Suppressor macrophage treated with lipopolysaccharide for 1 hour (primary cell): ENCODE measurements at regions not wholly inside any gene's neighbourhood (a gene's known extent, or its start where the extent isn't known, plus 50 kb on each side); places are given as distances from the start of the nearest gene placed in this dataset.

Experiments
- DNase-seq, 3 donors: peaks; one replicate each; pipeline ENCODE4 v3.0.0-alpha.2; 2020 to 2022

DNA sequence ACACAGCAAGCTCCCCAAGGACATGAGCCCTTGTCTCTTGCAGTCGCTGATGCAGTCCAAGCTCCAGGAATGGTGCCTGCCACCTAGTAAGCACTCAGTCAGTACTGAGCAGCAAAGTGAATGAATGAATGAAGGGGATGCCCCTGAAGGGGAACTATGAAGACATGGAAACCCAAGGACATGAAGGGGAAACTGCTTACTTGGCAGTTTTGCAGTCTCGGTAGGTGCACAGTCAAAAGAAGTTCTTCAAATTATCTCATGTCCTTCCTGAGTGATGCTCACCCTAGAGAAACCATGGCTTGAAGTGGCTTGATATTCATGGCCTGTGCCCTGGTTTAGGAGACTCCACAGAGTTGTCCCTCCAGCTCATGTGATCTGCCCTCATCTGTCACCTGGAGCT lies 102.1 kb upstream of the DLX2 start:
- no peak for DNase-seq

DNA sequence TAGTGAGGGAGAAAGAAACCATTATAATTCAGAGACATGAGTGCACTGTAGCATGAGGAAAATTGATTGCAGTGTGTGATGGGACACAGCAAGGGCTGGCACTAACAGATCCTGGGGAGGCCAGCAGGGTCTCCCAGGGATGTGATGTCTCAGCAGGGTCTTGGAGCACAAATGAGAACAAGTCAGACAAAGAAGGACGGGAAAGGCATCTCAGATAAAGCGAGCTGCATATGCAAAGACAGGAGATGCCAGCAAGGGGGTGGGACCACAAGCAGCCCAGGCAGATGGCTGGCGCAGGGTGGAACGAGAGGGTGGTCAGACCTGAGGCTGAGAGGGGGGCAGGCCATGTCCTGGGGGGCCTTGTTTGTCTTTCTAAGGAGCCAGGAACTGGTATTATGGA lies 102.6 kb upstream of the DLX2 start:
- no peak for DNase-seq

DNA sequence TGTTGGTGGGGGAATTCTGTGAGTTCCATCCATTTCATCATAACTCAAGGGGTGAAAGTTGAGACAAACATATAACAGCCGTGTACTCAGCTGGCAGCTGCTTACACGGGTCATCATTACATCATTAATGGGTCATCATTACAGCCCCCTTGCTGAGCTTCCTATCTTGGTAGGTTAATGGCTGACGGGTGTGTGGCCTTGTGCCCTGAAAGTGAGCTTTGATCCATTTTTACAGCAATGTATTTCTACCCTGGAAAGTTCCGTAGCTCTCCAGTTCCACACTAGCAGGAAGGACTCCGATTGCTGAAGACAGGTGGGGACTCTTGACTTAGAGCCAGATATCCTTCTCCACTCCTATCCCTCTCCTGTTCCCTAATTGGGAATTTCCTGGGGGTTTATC lies 105.2 kb upstream of the DLX2 start:
- peak; percentile 56 to 67 (median 63) for DNase-seq

DNA sequence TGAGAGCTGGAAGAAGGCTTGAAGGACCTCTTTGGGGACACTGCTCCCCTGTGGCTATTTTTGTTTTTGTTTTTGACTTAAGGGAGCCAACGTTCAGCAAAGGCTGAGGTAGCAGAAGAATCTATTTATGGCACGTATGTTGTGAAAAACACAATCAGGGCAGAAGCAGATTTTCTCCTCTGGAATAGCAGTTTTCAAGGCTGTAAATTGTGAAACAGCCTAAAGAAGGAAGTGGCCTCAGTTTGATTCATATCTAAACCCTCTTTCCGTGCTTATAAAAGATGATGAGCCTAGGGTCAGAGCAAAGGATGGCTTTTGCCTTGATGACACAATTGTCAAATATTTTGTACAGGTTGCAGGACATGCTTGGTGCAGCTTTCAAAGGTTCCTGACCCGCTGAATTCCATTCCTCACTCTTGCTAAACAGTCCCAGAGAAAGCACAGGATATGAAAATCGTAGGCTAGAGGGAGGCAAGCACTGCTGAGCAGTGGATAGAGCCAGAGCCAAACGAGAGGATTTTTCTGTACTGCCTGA lies 106.2 kb upstream of the DLX2 start:
- peak; percentile 39 to 67 (median 66) for DNase-seq

DNA sequence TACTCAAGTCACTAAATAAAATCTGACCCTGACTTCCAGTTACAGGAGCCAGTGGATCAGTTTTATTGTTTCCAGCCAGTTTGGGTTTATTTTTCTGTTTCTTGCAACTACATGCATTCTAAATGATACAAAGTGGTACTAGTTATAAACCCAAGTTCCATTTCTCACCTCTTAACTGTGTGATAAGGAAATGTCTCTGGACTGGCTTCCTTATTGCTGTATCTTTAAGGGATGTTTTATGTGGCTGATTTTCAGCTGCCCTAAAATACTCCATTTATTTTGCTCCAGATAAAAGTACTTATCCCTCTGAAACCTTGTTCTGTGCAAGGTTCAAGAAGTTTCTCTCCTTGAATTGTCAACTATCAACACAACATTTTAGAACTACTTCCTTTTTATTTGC lies 107.9 kb upstream of the DLX2 start:
- no peak for DNase-seq

DNA sequence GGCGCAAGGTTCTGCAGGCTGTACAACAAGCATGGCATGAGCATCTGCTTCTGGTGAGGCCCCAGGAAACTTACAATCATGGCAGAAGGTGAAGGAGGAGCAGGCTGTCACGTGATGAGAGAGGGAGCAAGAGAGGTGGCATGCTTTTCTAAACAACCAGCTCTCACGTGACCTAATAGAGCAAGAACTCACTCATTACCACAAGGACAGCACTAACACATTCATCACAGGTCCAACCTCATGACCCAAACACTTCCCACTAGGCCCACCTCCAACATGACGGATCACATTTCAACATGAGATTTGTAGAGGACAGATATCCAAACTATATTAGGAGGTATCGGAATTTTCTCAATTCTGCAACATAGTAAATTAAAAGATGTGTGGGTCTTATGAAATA lies 108.8 kb upstream of the DLX2 start:
- no peak for DNase-seq

DNA sequence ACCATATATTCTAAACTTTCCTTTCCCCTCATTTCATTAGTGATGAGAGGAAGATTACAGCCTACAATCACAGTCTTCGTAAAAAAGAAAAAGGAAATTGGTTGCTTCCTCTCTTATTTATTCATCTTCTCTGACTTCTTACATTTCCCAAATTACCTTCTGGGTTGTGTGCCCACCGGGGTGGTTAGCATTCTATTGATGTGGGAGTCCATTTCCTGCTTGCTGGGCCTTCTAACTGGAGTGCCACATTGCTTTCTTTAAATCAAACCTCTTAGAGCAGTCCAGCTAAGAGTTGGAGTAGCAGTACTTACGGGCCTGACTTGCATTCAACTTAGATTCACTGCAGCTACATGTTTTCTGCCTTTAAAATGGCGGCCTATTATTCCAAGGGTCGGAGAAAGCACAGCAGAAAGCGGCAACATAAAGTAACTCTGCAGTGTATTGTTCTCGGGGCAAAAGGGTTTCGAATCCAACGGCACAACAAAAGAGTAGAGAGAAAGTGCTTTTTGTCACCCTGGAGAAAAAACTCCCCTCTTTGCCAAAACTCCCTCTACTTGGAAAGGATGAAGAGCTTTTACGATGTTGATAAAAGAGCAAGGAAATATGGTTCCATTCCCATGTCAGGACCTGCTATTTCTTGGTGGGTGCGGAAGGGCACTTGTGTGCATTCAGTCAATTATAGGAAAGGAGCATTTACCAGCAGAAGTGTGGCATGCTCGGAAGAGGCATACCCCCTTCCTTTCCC lies 110.6 kb upstream of the DLX2 start:
- no peak for DNase-seq

DNA sequence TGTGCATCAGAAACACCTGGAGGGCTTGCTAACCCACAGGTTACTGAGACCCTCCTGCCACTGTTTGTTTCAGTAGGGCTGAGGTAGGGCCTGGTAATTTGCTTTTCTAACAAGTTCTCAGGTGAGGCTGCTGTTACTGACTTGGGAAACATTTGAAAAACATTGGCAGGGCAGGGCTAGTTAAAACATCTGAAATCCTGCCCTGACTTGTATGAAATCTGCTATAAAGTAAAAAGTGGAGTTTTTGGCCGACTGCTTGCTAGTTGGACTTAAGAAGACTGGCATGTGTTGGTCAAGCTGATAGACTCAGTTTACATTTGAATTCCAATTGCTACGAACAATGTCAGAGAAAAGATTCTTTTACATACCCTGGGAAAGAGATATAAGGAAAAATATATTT lies 111.6 kb upstream of the DLX2 start:
- DNase-seq, result no peak

DNA sequence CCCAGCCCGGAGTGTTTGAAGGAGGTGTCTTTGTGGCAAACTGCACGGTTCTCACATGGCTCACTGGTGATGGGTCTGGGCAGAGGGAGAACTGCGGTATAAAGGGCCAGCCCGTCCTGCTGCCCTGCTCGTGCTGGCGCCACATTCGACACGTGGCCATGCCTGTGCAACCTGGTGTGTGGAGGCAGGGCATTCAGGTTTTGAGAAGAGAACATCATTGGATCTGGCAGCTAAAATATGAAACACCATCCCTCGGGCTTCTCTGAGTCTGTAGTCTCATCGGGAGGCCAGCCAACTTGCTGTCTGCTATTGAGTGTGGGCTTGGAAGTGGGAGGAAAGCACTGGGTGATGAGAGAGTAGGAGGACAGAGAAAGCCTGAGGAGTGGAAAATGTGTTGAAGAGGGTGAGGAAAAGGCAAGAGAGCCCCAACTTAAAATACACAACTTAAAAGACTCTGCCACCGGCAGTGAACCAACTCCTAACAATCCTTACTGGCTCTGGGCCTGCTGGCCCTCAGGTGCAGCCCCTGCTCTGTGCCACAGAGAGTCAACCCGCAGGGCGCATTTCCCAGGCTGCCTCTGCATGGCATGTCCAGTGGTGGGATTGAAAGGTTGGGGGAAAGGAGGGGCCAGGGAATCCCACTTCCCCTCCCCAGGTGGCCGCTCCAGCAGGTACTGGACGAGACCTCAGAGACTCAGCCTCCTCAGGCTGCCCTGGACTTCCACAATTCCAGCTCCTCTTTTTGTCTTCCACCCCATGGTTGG lies 112.7 kb upstream of the DLX2 start:
- DNase-seq, result no peak

DNA sequence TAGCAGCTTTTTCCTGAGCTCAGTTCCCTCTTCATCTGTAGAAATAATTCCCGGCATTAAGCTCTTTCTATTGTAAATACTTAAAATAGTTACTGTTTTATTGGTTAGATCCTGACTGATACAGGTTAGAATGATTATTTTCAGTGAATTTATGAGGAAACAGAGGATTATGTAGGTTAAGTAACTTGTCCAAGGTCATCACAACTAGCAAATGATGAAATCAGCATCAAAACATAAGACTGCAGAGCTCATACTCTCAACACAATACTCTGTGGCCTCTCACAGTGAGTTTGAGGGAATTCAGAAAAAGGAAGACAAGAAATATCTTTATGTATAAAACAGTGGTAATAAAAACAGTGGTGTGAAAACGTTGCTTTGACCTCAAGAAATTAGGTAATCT lies 113.2 kb upstream of the DLX2 start:
- DNase-seq, result no peak

DNA sequence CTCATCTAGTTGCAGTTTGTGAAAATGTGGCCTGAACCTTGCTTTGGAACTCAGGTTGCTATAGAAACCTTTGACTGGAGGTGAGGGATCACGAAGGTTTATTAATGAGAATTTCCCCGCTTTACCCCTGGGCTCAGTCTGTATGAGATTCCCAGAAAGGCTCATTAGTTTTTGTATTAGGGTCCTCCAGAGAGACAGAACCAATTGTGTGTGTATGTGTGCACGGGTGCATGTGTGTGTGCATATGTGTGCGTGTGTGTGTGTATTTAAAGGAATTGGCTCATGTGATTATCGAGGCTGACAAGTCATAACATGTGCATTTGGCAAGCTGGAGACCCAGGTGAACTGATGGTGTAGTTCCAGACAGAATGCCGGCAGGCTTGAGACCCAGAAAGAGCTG lies 113.8 kb upstream of the DLX2 start:
- DNase-seq, result no peak

DNA sequence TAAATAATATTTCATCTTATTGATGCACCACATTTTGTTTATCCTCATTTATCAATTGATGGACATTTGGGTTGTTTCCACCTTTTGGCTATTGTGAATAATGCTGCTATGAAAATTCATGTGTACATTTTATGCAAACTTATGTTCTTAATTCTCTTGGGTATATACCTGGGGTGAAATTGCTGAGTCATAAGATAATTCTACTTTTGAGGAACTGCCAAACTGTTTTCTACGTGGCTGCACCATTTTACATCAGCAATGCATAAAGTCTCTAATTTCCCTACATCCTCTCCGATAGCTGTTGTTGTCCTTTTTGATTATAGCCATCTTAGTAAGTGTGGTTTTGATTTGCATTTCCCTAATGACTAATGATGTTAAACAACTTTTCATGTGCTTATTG lies 116.5 kb upstream of the DLX2 start:
- DNase-seq, result no peak

DNA sequence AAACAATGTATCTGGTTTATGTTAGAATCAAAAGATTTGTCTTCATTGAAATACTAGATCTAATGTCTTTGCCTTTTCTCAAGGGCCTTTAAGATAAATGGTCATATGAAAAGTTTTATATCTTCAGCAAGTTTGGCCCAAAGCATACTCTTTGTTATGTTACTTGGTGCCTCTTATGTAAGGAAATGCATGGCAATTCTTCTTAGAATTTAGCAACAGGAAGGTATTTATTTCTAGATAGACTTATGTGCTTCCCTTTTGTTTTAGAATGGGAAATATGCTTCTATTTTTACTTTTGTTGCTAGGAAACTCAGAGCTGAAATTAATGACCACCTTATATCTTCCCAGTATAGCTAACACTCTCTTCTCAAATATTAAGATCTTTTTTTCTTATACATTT lies 117.4 kb upstream of the DLX2 start:
- no peak for DNase-seq

DNA sequence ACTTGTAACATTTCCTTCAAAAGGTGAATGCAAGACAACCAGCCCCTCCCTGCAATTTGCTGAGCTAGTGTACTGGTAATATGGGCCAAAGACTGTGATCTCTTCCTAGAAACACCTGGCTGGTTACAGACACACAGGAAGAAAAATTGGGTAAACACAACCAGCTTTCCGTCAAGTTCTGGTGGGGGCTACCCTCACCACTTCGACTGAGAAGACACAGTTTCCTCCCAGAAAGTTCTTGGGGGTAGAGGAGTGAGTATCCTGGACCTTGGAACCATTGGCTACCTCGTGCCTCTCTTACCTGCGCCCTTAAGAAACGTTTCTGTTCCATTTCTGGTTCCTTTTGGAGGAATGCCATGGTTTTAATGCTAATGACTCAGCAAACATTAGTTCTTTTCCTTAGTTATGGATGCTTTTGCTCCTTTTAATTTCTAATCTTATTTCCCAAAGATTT lies 120.9 kb upstream of the DLX2 start:
- no peak for DNase-seq

DNA sequence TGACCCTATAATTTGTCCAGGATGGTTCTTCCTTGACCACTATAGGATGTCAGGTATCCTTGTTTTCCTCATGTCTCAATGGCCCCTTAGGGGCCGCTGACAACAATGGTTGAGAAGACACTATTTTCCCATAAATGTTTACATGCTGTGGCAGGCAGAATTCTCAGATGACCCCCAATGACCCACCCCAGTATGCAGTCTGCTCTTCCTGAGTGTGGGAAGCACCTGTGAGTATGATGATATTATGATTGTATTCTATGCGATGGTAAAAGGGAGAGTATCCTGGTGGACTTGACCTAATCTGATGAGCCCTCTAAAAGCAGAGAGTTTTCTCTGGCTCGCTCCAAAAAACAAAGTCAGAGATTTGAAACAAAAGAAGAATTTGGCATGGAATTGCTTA lies 123.1 kb upstream of the DLX2 start:
- DNase-seq, result no peak

DNA sequence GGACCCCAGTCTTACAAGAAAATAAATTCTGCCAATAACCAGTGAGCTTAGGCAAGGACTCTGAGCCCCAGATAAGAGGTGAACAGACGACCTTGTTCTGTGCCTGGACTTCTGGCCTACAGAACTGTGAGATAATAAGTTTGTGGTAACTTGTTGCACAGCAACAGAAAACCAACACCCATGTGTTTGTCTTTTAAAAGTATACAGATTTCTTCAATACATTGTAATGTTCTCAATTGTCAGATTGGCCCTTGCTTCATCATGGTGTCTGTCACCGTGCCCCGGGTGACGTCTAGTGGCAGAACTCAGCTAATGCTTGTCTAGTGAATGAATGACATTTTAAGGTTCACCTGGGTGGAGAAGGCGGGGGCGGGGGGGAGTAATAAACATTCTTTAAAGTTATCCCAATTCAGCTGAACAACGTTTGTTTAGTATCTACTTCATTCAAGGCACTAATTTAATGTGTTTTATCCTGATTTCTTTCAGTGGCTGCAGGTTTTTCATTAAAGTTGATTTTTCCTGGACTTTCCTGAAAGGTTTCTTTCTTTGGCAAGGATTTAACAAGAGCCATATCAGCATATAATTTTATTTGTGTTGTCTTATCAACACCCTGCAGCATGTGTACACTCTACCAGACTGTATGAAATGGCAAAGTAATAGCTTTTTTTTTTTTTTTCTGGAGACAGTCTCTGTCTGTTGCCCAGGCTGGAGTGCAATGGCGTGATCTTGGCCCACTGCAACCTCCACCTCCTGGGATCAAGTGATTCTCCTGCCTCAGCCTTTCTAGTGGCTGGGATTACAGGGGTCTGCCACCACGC lies 123.8 kb upstream of the DLX2 start:
- peak in 2 of 3 donors; percentile 43 to 55 for DNase-seq

DNA sequence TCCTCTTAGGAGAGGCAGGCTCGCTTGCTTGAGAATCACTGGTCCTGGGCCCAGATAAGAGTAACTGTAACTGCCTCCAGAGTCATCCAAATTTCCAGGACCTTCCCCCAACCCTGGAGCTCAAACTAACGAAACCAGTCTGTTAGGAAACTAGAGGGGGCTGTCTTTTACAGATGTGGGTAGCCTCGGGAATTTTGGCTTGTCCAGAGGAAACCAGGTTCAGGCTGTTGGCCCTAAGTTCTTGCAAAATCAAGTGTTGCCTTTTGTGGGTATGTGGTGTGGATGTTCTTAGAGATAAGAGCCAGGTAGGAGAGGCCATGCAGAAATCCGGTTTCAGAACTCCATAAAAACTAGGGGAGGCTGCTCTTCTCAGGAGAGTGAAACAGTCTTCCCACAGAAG lies 125.0 kb upstream of the DLX2 start:
- no peak for DNase-seq

DNA sequence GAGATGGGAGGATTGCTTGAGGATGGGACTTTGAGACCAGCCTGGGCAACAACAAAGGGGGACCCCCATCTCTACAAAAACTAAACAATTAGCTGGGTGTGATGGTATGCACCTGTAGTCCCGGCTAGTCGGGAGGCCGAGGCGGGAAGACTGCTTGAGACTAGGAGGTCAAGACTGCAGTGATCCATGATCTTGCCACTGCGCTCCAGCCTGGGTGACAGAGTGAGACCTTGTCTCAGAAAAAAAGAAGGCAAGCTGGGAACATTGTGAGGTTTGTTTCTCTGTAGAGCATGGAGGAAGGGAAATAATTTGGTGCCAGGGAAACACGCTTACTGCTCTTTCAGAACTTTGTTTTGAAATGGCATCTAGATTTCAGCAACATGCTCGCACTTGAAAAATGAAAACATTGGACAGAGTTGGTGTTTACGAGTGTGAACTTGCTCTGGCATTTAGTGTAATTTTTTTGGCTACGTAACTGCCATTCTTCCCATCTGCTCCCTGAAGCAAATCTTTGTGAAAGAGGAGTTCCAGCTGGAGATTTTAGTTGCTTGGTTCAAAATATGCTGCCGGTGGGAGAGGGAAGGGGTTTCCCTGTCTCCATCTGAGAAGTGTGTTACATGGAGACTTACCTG lies 125.6 kb upstream of the DLX2 start:
- DNase-seq, result no peak

DNA sequence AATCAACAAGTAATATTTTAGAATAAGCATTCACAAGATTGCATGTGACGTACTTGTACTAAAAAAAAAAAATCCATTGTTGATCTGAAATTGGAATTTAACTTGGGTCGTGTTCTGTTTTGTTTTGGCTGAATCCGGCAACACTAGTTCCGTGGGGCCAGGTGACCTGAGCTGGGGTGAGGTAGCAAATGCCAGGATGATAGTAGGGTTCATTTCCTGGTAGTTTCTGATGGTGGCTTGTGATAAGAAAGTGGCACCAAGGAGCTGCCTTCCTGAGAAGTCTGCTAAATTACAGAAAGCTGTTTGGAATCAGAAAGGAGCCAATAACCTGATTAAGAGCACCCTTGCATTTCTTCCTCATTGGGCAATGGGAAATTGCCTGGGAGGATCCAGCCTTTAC lies 126.4 kb upstream of the DLX2 start:
- no peak for DNase-seq

DNA sequence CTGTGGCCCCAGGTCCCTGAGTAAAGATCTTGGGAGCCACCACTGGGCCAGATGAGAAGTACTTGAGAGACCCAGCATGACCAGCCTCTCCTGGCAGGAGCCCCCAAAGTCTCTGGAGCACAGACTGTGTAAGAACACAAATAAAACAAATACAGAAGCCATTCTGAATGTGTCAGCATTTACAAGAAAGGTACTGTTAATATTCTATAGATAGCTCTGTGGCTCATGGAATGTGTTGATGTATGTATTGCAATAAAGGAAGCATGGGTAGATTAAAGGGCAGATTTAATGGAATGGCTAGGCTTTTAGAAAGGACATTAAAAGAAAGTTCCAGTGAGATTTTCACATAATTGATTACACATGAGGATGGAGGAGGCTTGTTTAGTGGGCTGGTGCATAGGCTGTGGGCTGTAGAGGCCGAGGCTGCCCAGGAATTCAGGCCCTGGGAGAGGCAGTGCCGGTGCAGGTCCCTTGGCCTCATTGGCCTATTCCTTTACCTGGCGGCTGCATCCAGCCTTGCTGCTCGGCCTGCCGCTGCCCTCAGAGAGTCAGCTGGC lies 127.7 kb upstream of the DLX2 start:
- DNase-seq, result no peak

DNA sequence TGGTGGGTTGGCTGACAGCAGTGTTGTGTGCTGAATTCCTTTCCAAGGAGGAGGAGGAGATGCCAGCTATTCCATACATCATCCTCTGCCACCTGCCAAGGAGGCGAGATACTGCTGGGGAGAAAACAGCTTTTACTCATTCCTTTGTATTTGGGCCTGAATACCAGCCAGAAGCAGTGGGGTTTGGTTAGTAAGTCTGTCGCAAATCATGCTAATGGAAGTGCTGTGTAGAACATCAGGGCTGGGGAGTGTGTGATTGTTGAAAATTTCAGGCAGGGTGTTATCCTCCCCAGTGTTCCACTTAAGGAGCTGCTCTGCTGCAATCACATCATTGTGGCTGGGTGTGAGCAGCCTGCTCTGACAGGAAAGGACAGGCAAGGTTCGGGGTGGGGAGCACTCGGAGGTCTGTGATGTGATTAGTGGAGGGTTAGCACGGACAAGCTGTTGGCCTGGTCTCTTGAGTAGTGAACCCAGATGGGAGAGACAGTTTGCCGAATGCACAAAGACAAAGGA lies 128.2 kb upstream of the DLX2 start:
- DNase-seq, result no peak

DNA sequence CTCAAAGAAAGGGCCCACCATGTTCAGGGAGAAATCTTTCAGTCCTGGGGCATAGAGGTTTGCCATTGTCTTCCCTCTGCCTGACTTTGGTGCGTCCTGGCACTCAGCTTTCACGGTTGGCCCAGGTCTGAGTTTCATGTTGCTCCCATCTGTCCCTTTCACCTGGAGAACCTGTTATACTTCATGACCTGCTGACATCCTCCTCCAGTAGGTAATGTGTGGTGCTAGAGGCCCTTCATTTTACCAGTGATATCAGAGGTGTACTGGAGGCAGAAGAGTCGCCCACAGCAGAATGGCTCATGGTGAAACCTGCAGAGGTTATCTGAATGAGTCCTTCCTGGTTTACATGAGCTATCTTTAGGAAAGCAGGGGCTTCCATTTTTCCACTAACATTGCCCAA lies 128.8 kb upstream of the DLX2 start:
- DNase-seq, result no peak
